ENCODE measurements at regions not wholly inside any gene's neighbourhood (a gene's known extent, or its start where the extent isn't known, plus 50 kb on each side); places are given as distances from the start of the nearest gene placed in this dataset.

- DNase-seq (ENCODE audit: low read depth) = no peak
- no peak for TF ChIP-seq CTCF (IDR thresholded peaks at IDR 0.05; ENCODE audit: low read depth, low read length, missing control alignments)
- in situ Hi-C loops (cut with HindIII; ENCODE audit: low sequenced_read_pairs) = no loop called here
Measured at GRCh38 chr5:143757116-143757515, 54.8 kb upstream of the HMHB1 start.

GRCh38 chr5:143755966-143756365, 56.0 kb upstream of the HMHB1 start:
- TF ChIP-seq CTCF (IDR thresholded peaks at IDR 0.05; ENCODE audit: low read depth, low read length, missing control alignments) = no peak
- no peak overlapping the region for H3K4me3 ChIP-seq (ENCODE audit: low read depth, low read length)
- DNase-seq (ENCODE audit: low read depth) = no peak
- in situ Hi-C loops (cut with HindIII; ENCODE audit: low sequenced_read_pairs) = no loop called here

More at GRCh38 chr5:143757116-143757515, 54.8 kb upstream of the HMHB1 start:
- H3K4me3 ChIP-seq (ENCODE audit: low read depth, low read length) = no peak overlapping the region

- in situ Hi-C loops (cut with HindIII; ENCODE audit: low sequenced_read_pairs) = no loop called here
- H3K4me3 ChIP-seq (ENCODE audit: low read depth, low read length) = no peak overlapping the region
- DNase-seq (ENCODE audit: low read depth) = no peak
- no peak for TF ChIP-seq CTCF (IDR thresholded peaks at IDR 0.05; ENCODE audit: low read depth, low read length, missing control alignments)
Measured at GRCh38 chr5:143752165-143752850, 59.7 kb upstream of the HMHB1 start.

GRCh38 chr5:143751342-143751741, 60.6 kb upstream of the HMHB1 start:
- no peak for DNase-seq (ENCODE audit: low read depth)
- no peak overlapping the region for H3K4me3 ChIP-seq (ENCODE audit: low read depth, low read length)
- no peak for TF ChIP-seq CTCF (IDR thresholded peaks at IDR 0.05; ENCODE audit: low read depth, low read length, missing control alignments)
- in situ Hi-C loops (cut with HindIII; ENCODE audit: low sequenced_read_pairs) = no loop called here

- TF ChIP-seq CTCF (IDR thresholded peaks at IDR 0.05; ENCODE audit: low read depth, low read length, missing control alignments) = no peak
- DNase-seq (ENCODE audit: low read depth) = no peak
- no peak overlapping the region for H3K4me3 ChIP-seq (ENCODE audit: low read depth, low read length)
- in situ Hi-C loops (cut with HindIII; ENCODE audit: low sequenced_read_pairs) = no loop called here
Measured at GRCh38 chr5:143749581-143750205, 62.3 kb upstream of the HMHB1 start.

- no peak overlapping the region for H3K4me3 ChIP-seq (ENCODE audit: low read depth, low read length)
- DNase-seq (ENCODE audit: low read depth) = no peak
- TF ChIP-seq CTCF (IDR thresholded peaks at IDR 0.05; ENCODE audit: low read depth, low read length, missing control alignments) = no peak
- in situ Hi-C loops (cut with HindIII; ENCODE audit: low sequenced_read_pairs) = no loop called here
Measured at GRCh38 chr5:143748516-143748915, 63.4 kb upstream of the HMHB1 start.
